T-helper 1 cell treated with Interleukin-12 subunit alpha and Interleukin-12 subunit beta and Interleukin-4 antibody, amounts not matched to agents 30 ng/mL and 1 ng/mL, for 36 hours (primary cell): ENCODE measurements at regions not wholly inside any gene's neighbourhood (a gene's known extent, or its start where the extent isn't known, plus 50 kb on each side); places are given as distances from the start of the nearest gene placed in this dataset.
"Not testable (repeated sequence)": the region's sequence is repeated elsewhere in the genome, so short reads cannot be mapped to it uniquely, and the experiment has no call there.

Experiments used
- intact Hi-C: fragments of 100-400 bp; cut with micrococcal nuclease; formaldehyde crosslinking; loops from one replicate; pipeline ENCODE4 v1.15.1; 2024

GRCh38 chrX:18003876-18004275 is 142.8 kb upstream of the RAI2 start:
- intact Hi-C loops: no loop called here

- intact Hi-C loops: no loop called here
Observed at GRCh38 chrX:18002791-18003190, 141.7 kb upstream of the RAI2 start.

- intact Hi-C loops: no loop called here
Observed at GRCh38 chrX:17994429-17994828, 133.3 kb upstream of the RAI2 start.

- intact Hi-C loops: no loop called here
Observed at GRCh38 chrX:17993062-17993461, 132.0 kb upstream of the RAI2 start.

GRCh38 chrX:17990532-17990931 is 129.4 kb upstream of the RAI2 start:
- intact Hi-C loops: no loop called here

- intact Hi-C loops: no loop called here
Observed at GRCh38 chrX:17987783-17988182, 126.7 kb upstream of the RAI2 start.

GRCh38 chrX:17986977-17987376 is 125.9 kb upstream of the RAI2 start:
- intact Hi-C loops: no loop called here

- intact Hi-C loops: no loop called here
Observed at GRCh38 chrX:17986440-17986839, 125.3 kb upstream of the RAI2 start.

- intact Hi-C loops: no loop called here
Observed at GRCh38 chrX:17984415-17984814, 123.3 kb upstream of the RAI2 start.

GRCh38 chrX:17983389-17983788 is 122.3 kb upstream of the RAI2 start:
- intact Hi-C loops: no loop called here

- intact Hi-C loops: no loop called here
Observed at GRCh38 chrX:17977696-17978095, 116.6 kb upstream of the RAI2 start.

- intact Hi-C loops: no loop called here
Observed at GRCh38 chrX:17976955-17977354, 115.9 kb upstream of the RAI2 start.

GRCh38 chrX:17975349-17975748 is 114.3 kb upstream of the RAI2 start:
- intact Hi-C loops: not testable (repeated sequence)

- intact Hi-C loops: no loop called here
Observed at GRCh38 chrX:17968367-17968766, 107.3 kb upstream of the RAI2 start.

GRCh38 chrX:17967888-17968287 is 106.8 kb upstream of the RAI2 start:
- intact Hi-C loops: no loop called here

- intact Hi-C loops: no loop called here
Observed at GRCh38 chrX:17964871-17965270, 103.8 kb upstream of the RAI2 start.

GRCh38 chrX:17960891-17961290 is 99.8 kb upstream of the RAI2 start:
- intact Hi-C loops: no loop called here

- intact Hi-C loops: loop anchor here (5.0 kb wide), 1 partner anchor 1387 kb away; no protein-coding TSS in a partner anchor
Observed at GRCh38 chrX:17944833-17945497, 83.9 kb upstream of the RAI2 start.

GRCh38 chrX:17941171-17941570 is 80.1 kb upstream of the RAI2 start:
- intact Hi-C loops: not testable (repeated sequence)

GRCh38 chrX:17939724-17940123 is 78.6 kb upstream of the RAI2 start:
- intact Hi-C loops: no loop called here

GRCh38 chrX:17933856-17934255 is 72.8 kb upstream of the RAI2 start:
- intact Hi-C loops: no loop called here

GRCh38 chrX:17932781-17933180 is 71.7 kb upstream of the RAI2 start:
- intact Hi-C loops: no loop called here

- intact Hi-C loops: no loop called here
Observed at GRCh38 chrX:17931855-17932254, 70.8 kb upstream of the RAI2 start.

- intact Hi-C loops: no loop called here
Observed at GRCh38 chrX:17930850-17931249, 69.8 kb upstream of the RAI2 start.
